GM10248 (cell line): ENCODE measurements at regions not wholly inside any gene's neighbourhood (a gene's known extent, or its start where the extent isn't known, plus 50 kb on each side); places are given as distances from the start of the nearest gene placed in this dataset.

Experiments used
- CTCF ChIA-PET: fragments of 300-600 bp; sonication (Branson Sonifier 250); formaldehyde crosslinking; extraction: SDS; loops from one replicate; lab custom pipeline; 2021; ENCODE audit warnings: antibody characterized with exemption; lab: Yijun Ruan, JAX
- POLR2A ChIA-PET: fragments of 350-650 bp; sonication (Branson Sonifier 250); formaldehyde crosslinking; extraction: SDS; loops from one replicate; lab custom pipeline; 2020; ENCODE audit warnings: antibody characterized with exemption; lab: Yijun Ruan, JAX
- DNase-seq: peaks from one replicate; pipeline ENCODE4 v3.0.0; 2012; ENCODE audit errors: extremely low spot score
- TF ChIP-seq, protein P1 (sequence below): IDR thresholded peaks from 2 replicates; pipeline ENCODE4 v1.5.1; 2012; ENCODE audit warnings: mild to moderate bottlenecking, low read depth; ENCODE audit errors: extremely low read depth, missing control alignments, control extremely low read depth

DNA sequence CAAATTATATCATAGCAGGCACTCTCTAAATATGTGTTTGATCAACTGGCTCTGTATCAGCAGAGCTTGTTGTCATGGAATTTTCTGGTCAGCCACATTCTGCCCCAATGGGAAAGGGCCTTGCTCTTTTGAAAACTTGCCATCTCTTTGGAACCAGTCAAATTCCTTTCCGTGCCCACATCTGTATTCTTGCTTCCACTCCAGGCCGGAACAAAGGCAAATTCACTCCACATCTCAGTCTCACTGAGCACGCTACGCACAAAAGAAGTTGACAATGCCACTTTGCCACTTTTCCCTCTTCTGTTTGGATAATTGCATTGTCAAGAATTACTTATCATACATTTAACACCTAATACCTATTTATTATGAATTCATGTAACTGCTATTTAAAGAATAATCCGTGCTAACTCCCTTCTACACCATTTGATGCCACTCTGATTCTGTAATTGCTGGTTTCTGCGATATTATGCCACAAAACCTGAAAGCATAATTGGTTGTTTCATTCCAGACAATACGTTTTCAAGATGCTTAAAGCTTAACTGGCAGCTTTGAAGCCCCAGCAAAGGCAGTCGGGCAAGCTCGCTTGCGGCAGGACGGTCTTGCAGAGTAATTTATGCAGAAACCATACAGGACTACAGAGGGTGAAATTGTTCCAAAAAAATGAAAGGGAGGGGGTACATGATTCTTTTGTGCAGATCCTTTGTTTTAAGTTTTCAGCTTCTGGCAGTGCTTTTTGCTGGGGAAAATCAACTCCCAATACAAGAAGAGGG lies 277.7 kb downstream of the MSX2 start:
- ChIA-PET CTCF (interaction anchor here (1.3 kb wide), 1 partner anchor 20 kb away, joined by 3 read pairs; no protein-coding TSS in a partner anchor), POLR2A (no interaction called here)
- DNase-seq = no peak
- TF ChIP-seq, protein P1, sequence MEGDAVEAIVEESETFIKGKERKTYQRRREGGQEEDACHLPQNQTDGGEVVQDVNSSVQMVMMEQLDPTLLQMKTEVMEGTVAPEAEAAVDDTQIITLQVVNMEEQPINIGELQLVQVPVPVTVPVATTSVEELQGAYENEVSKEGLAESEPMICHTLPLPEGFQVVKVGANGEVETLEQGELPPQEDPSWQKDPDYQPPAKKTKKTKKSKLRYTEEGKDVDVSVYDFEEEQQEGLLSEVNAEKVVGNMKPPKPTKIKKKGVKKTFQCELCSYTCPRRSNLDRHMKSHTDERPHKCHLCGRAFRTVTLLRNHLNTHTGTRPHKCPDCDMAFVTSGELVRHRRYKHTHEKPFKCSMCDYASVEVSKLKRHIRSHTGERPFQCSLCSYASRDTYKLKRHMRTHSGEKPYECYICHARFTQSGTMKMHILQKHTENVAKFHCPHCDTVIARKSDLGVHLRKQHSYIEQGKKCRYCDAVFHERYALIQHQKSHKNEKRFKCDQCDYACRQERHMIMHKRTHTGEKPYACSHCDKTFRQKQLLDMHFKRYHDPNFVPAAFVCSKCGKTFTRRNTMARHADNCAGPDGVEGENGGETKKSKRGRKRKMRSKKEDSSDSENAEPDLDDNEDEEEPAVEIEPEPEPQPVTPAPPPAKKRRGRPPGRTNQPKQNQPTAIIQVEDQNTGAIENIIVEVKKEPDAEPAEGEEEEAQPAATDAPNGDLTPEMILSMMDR = no peak

DNA sequence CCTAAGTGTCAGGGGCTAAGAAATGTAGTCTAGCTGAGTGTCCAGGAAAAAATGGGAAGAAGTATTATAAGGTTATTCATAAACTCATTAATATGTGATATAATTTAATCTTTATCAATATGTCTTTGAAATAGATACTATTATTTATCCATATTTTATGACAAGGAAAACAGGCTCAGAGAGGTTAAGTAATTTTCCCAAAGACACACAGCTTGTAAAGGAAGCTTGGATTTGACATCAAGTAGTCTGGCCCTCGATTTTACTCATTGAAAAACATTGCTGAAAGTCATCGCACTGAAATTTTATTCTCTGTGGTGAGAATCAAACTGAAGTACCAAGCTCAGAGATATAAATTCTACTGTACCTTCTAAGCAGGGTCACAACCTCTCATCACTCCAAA lies 276.9 kb downstream of the MSX2 start:
- DNase-seq = no peak
- CTCF ChIA-PET = interaction anchor here (1.1 to 1.3 kb wide), 2 partner anchors 10 to 20 kb away, joined by 3 read pairs; no protein-coding TSS in a partner anchor
- POLR2A ChIA-PET = no interaction called here
- TF ChIP-seq, protein P1 = no peak

DNA sequence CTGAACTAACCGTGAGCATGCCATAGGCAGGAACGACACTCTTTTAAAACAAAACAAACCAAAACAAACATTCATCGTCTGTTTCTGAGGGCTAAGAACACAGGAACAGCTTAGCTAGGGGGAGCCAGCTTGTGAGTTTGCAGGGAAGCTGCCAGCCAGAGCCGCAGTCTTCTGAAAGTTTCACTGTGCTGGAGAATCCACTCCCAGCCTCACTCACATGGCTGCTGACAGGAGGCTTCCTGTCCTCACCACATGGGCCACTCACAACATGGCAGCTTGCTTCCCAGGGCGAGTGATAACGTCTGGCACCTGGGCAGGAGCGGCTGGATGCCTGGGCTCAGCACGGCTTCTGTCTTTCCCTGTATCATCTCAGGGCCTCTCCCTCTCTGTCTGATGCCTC lies 275.2 kb downstream of the MSX2 start:
- DNase-seq = no peak
- POLR2A ChIA-PET = no interaction called here
- TF ChIP-seq, protein P1 = no peak
- CTCF ChIA-PET = interaction anchor here (0.5 kb wide), 1 partner anchor 256 kb away, joined by 3 read pairs; no protein-coding TSS in a partner anchor

DNA sequence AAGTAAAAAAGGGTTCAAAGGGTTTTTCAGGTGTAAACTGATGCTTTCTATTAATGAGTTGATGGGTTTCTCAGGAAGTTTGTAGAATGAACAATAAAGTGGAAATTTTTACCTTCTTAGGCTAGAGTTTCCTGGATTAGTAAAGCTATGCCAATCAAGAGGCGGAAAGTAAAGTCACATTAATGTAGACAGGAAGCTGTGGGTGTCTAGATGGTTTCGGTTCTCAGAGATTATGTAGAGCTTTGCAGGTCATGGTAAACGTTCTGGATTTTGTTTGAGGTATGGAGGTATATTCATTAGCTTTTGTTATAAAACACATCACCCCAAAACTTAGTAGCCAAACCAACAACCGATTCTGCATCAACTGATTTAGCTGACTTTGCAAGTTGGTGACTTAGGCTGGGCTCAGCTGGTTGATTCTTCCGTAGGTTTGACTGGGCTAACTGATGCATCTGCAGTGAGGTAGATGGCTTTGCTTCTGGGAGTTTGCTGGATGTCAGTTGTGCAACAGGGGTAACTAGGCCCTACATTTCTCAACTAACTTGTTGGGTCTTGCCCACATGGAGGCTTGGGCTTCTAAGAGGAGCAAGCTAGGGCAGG lies 273.8 kb downstream of the MSX2 start:
- ChIA-PET POLR2A (no interaction called here), CTCF (interaction anchor here (1.1 to 1.2 kb wide), 2 partner anchors 11 to 23 kb away, joined by 3 to 4 read pairs; no protein-coding TSS in a partner anchor)
- DNase-seq = no peak
- TF ChIP-seq, protein P1 = no peak

DNA sequence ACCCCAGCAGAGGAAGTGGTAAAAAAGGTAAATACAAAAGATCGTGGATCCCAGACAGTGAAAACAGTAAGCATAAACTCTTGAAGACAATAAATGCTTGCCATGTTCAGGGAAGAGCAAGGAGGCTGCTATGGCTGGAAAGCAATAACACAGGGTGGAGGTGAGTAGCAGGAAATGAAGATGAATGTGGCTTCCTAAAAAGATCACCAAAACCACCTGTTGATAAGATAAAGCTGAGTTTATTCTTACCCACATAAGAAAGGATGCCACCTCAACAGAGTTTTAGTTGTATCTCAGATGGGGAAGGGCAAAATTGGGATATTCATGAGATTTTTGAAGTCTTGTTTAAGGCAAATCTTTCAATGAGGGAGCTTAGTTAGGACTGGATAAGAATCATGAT lies 273.3 kb downstream of the MSX2 start:
- TF ChIP-seq, protein P1 = no peak
- CTCF ChIA-PET = interaction anchor here (1.1 kb wide), 1 partner anchor 10 kb away, joined by 4 read pairs; no protein-coding TSS in a partner anchor
- no peak for DNase-seq
- POLR2A ChIA-PET = no interaction called here

DNA sequence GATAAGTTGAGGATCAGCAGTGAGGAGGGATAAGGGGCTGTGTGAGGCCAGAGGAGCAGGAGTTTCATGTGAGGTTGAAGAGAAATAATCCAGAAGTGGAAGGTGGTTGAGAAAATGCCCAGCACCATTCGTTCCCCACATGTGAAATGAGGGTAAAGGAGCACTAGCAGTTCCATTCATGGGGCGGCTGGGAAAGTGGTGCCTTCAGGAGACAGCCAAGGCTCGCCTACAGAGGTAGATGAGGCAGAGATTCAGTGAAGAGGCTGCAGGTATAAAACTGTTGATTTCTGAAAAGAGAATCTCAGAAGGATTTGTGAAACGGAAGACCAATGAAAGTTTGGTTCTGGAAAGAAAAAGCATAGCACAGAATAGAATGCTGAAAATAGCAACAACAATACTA lies 272.6 kb downstream of the MSX2 start:
- DNase-seq = no peak
- ChIA-PET CTCF (no interaction called here), POLR2A (no interaction called here)
- TF ChIP-seq, protein P1 = no peak
